ENCODE measurements at regions not wholly inside any gene's neighbourhood (a gene's known extent, or its start where the extent isn't known, plus 50 kb on each side); places are given as distances from the start of the nearest gene placed in this dataset.

DNA sequence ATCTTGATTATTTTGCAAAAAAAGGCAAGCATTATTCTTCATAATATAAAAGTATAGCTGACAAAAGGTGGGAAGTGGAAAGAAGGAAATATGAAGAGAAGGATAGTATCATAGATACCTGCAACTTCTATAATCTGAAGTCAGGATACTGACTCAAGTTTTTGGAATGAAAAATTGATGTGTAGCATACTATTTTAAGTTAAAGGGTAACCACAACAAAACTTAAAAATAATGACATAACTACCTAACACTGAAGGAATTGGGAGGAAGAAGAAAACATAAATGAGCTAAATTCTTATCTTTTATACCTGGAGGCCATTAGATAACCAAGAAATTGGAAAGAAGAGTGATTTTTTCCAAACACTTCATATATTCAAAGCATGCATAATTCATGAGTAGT, 51.8 kb upstream of the TLE1 start:
- H3K4me3 ChIP-seq (ENCODE audit: low read length) = no peak overlapping the region
- peak; percentile 29 for DNase-seq (ENCODE audit: low read depth)
- TF ChIP-seq, protein P1, sequence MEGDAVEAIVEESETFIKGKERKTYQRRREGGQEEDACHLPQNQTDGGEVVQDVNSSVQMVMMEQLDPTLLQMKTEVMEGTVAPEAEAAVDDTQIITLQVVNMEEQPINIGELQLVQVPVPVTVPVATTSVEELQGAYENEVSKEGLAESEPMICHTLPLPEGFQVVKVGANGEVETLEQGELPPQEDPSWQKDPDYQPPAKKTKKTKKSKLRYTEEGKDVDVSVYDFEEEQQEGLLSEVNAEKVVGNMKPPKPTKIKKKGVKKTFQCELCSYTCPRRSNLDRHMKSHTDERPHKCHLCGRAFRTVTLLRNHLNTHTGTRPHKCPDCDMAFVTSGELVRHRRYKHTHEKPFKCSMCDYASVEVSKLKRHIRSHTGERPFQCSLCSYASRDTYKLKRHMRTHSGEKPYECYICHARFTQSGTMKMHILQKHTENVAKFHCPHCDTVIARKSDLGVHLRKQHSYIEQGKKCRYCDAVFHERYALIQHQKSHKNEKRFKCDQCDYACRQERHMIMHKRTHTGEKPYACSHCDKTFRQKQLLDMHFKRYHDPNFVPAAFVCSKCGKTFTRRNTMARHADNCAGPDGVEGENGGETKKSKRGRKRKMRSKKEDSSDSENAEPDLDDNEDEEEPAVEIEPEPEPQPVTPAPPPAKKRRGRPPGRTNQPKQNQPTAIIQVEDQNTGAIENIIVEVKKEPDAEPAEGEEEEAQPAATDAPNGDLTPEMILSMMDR (IDR thresholded peaks at IDR 0.05; ENCODE audit: insufficient read depth, low read depth, low read length, missing control alignments) = no peak

DNA sequence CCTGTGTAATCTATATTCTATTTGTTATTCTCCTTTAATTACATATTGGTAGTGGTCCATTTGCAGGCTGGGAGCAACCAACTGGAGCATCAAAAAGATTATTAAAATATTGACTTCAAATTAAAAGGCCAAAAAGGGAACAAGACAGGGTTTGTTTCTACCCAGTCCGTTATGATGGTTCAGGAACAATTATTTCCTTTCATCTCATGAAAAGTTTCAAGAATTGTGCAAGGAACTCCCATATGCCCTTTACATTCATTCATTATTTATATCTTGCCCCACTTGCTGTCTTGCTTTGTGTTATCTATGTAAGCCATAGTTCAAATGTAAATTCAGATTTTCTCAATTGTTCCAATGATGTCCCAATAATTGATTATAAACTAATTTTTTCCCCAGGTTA, 58.7 kb upstream of the TLE1 start:
- H3K4me3 ChIP-seq (ENCODE audit: low read length) = no peak overlapping the region
- TF ChIP-seq, protein P1 (IDR thresholded peaks at IDR 0.05; ENCODE audit: insufficient read depth, low read depth, low read length, missing control alignments) = no peak
- DNase-seq (ENCODE audit: low read depth) = no peak

DNA sequence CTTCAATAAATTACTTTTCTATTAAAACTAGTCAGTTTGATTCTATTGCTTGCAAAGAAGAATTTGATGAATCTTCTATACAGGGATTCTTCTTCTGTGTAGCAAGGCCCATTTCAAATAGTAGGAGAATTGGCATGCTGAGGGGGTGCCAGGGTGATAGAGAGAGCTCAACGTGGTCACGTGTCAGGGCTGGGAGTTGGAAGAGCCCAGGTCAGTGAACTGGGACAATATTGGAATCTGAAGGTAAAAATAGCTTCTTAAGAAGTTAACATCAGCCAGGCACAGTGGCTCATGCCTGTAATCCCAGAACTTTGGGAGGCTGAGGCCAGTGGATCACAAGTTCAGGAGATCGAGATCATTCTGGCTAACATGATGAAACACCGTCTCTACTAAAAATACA, 64.1 kb upstream of the TLE1 start:
- no peak overlapping the region for H3K4me3 ChIP-seq (ENCODE audit: low read length)
- no peak for DNase-seq (ENCODE audit: low read depth)
- TF ChIP-seq, protein P1 (IDR thresholded peaks at IDR 0.05; ENCODE audit: insufficient read depth, low read depth, low read length, missing control alignments) = no peak

DNA sequence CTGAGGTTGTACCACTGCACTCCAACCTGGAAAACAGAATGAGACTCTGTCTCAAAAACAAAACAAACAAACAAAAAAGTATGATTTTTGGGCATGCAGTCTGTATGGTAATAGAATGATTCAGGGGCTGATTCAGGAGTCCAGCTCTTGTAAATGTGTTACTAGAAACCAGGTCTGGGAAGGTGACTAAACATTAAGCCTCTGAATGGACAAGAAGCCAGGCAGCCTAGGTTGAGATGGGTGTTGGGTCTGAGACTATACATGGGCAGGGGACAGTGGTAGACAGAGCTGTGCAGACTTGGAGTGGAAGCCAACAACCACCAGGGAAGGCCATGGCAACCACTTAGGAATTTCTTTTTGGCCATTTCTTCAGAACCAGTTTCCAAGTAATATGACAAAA, 64.9 kb upstream of the TLE1 start:
- TF ChIP-seq, protein P1 (IDR thresholded peaks at IDR 0.05; ENCODE audit: insufficient read depth, low read depth, low read length, missing control alignments) = no peak
- DNase-seq (ENCODE audit: low read depth) = peak; percentile 20
- no peak overlapping the region for H3K4me3 ChIP-seq (ENCODE audit: low read length)

DNA sequence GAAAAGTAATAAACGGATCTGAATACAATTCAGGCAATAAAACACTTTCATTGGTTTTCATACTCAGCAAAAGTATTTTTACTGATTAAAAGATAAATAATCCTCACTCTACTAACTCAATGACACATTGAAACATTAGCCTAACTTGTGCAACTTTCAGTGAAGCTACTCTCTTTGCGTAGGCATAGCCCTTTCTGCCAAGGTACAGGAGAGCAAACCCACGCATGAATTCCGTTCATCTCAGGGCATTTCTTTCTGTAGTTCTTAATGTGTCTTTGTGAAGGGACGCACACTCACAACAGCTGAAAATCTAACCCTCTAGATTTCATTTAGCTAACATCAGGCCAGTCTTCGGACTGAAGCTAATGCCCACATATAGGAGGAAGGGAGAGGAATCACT, 66.4 kb upstream of the TLE1 start:
- no peak overlapping the region for H3K4me3 ChIP-seq (ENCODE audit: low read length)
- TF ChIP-seq, protein P1 (IDR thresholded peaks at IDR 0.05; ENCODE audit: insufficient read depth, low read depth, low read length, missing control alignments) = no peak
- DNase-seq (ENCODE audit: low read depth) = no peak

DNA sequence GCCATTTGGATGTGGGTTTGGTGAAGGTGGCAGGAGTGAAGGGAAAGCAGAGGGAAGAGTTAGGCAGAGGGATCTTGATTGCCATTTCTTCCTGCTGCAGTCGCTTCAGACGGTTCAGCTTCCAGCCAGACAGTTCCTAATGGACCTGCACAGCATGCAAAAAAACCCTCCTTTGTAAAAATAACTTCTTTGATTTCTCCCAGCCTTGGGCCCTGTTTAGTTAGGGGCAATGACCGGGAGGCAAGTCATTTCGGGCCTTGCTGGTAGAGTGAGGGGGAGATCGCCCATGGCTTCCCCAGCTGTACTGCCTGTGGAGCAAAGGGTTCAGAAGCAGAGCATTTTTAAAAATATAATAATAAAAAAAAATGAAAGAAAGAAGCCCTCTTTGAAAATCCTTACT, 67.2 kb upstream of the TLE1 start:
- TF ChIP-seq, protein P1 (IDR thresholded peaks at IDR 0.05; ENCODE audit: insufficient read depth, low read depth, low read length, missing control alignments) = no peak
- H3K4me3 ChIP-seq (ENCODE audit: low read length) = no peak overlapping the region
- no peak for DNase-seq (ENCODE audit: low read depth)

DNA sequence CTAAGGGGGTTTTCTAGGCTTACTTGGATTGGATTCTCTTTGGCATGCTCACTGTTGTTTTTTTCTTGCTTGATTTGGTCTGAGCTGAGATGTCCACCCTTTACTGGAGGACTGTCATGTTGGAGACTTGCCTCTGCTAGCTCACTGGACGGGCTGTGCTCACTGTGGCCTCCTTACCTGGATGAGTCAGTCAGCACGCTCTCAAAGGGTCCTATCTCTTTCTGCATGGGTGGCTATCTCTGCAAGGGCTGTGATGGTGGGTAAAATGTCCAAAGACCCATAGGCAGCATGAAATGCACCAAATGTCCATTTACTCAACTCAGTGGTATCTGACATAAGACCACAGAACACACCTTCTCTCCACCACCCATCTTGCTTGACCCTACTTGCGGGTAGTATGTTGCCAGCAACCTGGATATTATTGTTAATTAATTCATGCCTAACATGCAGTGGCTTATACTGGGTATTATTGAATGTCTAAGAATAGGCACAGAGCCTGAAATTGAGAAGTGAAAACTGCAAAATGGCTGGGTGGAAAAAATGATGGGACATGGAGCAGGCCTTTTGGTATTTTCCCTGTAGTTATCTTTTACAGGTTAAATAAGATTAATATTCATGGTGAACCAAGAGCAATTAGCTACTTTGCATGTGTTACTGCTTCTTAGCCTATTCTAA, 68.9 kb upstream of the TLE1 start:
- no peak for DNase-seq (ENCODE audit: low read depth)
- TF ChIP-seq, protein P1 (IDR thresholded peaks at IDR 0.05; ENCODE audit: insufficient read depth, low read depth, low read length, missing control alignments) = no peak
- H3K4me3 ChIP-seq (ENCODE audit: low read length) = no peak overlapping the region
